Activated CD4-positive, alpha-beta T cell treated with anti-CD3 and anti-CD28 coated beads, Interleukin-2, amount 50 U/mL, for 4 hours (primary cell): ENCODE measurements at regions not wholly inside any gene's neighbourhood (a gene's known extent, or its start where the extent isn't known, plus 50 kb on each side); places are given as distances from the start of the nearest gene placed in this dataset.
"Not testable (repeated sequence)": the region's sequence is repeated elsewhere in the genome, so short reads cannot be mapped to it uniquely, and the experiment has no call there.

Source experiments
- DNase-seq, 2 experiments: peaks; one replicate each; pipeline ENCODE4 v3.0.0-alpha.2; 2020

DNA sequence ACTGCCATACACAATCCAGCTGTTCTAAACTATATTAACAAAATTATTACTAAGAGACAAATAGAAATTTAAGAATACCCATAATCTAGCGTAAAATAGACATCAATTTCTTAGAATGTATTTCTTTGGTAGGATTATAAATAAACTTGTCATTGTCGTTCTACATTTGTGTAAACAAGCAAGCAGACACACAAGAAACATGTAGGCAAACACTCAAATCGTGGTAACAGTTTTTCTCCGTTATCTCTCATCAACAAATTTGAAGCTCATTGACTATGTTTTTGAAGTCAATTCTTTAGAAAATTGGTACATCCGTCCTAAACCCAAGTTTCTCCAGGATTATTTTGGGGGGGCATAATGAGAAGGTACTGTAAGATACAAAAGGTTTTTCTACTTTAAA lies 832.2 kb downstream of the DTWD2 start:
- DNase-seq, result no peak

DNA sequence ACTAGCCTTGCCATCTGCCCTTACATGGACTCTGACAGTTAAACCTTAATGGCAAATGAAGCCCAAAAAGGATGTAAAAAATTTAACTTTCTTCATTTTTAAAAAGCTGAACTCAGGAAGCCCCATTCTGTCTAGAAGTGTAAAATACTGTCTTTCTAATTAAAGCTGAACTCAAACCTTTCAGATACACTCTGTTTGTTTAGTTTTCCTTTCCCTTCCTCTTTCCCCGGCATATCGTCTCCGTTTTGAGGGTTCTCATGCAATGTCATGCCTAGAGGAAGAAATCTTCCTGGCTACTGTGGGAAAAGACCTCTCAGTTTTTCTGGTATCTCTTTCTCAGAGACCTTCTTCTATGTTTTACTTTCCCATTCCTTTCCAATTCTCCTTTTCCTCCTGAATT lies 841.5 kb downstream of the DTWD2 start:
- DNase-seq, result no peak

DNA sequence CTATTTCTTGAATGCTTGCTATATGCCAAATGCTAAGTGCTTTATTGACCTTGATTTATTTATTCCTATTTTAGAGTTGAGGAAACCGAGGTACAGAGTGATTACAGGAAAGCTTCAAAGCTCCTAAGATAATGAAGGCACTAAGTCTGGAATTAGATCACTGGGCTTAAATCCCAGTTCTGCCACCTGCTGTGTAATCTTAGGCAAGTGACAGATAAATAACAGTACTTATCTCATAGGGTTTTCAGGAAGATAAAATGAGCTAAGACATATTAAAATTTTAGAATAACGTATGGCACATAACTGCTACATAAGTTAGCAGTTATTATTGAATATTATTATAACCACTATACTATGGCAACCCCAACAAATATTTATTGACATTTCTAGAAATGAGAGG lies 843.8 kb downstream of the DTWD2 start:
- no peak for DNase-seq

DNA sequence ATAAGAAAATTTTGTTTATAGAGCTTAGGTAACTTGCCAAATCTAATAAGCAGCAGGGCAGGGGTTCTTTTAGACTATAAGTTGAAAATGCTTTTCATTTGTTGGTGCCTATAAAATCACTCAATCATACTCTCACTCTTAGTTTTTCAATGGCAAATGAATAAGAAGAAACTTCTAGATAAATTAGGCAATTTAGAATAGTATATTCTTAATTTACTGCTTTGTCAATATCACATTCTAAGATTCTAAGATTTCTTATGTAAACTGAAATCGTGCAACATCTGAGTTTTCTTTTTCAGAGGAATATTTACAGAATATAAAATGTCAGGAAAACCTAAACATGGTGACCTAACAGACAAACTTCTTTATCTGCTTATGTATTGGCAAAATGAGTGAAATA lies 849.0 kb downstream of the DTWD2 start:
- DNase-seq, result no peak

DNA sequence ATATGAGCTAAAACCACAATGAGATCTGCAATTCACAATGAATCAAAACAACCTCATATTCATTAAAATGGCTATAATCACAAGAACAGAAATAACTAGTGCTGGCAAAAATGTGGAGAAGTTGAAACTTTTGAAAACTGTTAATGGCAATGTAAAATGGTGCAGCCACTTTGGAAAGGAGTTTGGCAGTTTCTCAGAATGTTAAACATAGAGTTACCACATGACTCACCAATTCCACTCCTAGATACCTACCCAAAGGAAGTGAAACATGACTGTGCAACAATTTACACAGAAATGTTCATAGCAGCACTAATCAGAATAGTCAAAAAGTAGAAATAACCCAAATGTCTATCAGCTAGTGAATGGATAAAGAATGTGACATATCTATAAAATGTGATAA lies 862.2 kb downstream of the DTWD2 start:
- no peak for DNase-seq

DNA sequence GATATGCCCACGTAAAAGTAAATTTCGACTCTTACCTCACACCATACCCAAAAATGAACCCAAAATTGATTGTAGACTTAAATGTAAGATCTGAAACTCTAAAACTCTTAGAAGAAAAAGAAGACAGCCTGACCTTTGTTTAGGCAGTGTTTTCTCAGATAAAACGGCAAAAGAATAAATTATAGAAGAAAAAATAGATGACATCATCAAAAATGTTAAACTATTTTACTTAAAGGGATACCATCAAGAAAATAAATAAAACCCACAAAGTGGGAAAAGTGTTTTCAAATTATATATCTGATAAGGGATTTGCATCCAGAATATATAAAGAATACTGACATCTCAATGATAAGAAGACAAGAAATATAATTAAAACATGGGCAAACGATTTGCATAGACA lies 862.7 kb downstream of the DTWD2 start:
- DNase-seq, result no peak

DNA sequence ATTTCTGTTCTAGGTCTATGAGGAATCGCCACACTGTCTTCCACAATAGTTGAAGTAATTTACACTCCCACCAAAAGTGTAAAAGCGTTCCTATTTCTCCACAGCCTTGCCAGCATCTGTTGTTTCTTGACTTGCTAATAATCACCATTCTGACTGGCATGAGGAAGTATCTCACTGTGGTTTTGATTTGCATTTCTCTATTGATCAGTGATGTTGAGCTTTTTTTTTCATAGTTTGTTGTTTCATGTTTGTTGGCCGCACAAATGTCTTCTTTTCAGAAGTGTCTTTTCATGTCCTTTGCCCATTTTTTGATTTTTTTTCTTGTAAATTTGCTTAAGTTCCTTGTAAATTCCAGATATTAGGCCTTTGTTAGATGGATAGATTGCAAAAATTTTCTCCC lies 867.1 kb downstream of the DTWD2 start:
- DNase-seq, result no peak

DNA sequence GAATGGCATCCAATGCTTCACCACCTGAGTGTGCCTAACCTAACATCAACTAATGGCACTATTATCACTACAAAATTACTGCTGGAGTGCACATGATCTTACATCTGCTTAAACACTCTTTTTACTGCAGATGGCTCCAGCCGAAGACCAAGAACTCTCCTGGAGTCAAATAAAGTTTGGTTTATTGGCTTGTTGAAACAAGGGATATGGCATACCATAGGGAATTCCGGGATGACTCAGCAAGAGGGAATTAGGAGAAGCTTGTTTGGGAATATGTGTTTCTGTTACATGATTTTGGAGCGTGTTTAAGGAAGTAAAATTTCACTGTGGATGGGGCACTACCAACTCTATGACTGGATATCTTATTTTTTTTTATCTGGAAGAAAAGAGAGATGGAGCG lies 872.6 kb downstream of the DTWD2 start:
- DNase-seq, result no peak

DNA sequence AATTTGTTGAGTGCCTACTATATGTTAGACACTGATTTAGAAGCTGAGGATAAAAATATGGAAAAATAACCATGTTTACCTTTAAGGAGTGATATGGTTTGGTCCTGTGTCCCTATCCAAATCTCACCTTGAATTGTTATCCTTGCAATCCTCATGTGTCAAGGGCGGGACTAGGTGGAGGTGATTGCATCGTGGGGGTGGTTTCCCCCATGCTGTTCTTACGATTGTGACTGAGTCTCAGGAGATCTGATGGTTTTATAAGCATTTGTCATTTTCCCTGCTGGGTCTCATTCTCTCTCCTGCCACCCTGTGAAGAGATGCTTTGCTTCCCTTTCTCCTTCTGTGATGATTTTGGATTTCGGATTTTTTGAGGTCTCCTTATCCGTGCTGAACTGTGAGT lies 876.4 kb downstream of the DTWD2 start:
- no peak for DNase-seq

DNA sequence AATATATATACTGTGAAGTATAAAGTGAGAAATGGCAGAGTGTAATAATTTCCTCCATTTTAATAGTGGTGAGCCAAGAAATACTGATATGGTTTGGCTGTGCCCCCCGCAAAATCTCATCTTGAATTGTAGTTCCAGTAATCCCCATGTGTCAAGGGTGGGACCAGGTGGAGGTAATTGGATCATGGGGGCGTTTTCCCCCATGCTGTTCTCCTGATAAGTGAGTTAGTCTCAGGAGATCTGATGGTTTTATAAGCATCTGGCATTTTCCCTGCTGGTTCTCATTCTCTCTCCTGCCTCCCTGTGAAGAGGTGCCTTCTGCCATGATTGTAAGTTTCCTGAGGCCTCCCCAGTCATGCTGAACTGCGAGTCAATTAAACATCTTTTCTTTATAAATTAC lies 881.1 kb downstream of the DTWD2 start:
- not testable (repeated sequence) for DNase-seq

DNA sequence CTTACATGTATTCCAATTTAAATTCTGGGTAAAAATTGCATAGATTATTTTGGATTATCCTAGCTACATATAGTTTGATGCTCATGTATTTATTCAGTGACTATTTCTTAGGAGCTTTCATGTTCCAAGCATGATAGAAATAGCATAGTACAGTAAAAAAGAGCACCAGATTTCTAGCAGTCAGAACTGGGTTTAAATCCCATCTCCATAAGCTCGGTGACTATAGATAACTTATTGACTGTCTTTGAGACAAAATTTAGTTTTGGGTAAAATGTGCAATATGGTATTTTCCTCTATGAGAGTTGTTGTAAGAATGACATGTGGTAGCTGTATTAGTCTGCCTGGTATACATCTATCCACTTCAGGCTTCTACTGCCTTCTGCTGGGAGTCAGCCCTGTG lies 889.6 kb downstream of the DTWD2 start:
- no peak for DNase-seq

DNA sequence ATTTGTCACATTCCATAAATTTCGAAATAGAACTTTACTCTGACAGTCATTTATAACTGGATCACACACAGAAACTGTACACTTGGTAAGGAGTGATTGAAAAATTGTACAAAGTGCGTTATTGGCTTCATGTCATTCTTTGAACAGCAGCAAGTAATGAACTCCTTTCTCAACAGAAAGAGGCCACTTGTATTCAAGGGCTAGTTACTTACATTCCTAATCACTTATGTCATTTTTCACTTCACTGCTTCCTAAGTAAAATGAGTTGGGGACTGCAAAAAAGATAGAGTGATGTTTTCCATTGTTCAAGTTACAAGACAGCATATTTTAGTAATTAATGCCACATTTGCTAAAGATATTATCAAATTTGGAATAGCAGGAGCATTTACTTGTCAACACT lies 893.2 kb downstream of the DTWD2 start:
- no peak for DNase-seq

DNA sequence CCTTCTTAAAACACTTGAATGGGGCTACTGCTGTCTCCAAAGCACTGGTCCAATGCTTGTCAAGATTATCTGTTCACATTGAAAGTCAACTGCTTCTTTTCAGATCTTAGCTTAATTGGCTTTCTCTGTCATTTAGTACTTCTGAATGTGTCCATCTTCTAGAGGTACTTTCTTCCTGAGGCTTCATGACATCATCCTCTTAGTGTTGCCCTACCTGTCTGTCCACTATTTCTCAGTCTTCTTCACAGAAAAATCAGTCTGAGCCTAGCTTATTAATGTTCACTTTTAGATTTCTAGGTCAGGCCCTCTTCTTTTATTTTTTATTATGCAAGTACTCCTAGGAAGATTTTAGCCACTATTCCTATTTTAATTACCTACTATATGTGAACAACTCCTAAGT lies 899.9 kb downstream of the DTWD2 start:
- no peak for DNase-seq

DNA sequence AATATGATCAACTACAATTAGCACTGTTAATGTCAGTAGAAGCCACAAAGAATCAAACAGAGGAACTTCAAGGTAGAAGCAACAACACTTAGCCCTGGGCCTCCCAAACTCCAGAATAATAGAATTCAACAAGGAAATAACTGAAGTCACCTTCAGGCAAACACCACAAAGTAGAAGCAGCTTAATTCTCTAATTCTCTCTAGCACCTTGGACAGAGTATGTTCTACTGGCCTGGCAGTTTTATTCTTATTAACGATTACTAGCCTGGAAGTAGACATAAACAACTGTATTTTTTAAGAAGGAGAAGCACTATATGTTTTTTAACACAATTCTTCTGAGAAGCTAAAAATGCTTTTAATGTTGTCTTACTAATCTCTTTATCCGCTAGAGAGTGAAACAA lies 911.9 kb downstream of the DTWD2 start:
- DNase-seq, result no peak

DNA sequence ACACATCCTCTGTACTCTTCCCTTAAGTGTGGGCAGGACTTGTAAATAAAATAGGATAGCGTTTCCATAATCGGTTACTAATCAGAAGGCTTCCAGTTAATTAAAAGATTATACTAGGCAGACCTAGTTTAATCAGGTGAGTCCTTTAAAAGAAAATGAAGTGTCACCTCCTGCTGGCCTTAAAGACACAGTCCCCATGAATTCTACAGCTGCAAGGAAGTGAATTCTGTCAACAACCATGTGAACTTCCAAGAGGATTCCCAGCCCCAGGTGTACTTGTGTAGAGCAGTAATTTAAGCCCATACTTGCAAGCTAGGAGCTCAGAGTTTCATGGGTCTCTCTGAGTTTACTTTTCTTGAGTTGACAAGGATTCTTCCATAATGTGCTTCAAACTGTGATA lies 918.3 kb downstream of the DTWD2 start:
- DNase-seq, result no peak

DNA sequence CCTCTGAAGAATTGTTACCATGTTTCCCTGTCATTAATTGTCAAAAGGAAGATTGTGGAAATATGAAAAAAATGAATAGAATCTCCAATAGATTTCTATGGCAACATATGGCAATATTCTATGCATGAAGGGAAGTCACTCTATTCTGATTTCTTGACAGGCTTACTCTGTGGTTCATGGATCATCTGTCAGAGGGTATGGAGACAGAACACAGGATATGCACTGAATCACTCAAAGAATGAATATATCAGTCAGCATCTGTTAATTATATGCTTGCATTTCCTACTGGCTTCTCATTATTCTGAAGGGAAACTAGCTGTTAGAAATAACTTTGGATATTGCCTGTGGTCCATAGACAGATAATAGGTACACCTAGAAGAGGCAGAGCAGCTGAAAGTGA lies 918.9 kb downstream of the DTWD2 start:
- no peak for DNase-seq

DNA sequence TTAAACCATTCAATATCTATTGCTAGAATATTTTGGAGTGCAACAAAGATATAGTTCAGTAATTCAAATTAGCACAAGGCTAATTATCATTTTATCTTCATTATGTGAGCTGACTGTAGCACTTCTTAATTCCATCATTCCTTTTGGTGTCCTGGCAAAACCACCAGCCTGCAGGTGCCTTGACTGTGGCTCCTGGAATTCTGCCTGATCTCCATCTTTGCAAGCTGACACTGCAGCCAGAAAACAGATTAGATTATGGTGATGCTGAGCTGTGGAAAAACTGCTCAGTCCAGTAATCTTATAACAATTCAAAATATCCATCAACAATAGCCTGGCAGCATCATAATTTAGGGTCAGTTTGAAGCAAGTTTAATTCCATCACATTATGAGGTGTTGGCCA lies 919.5 kb downstream of the DTWD2 start:
- no peak for DNase-seq

DNA sequence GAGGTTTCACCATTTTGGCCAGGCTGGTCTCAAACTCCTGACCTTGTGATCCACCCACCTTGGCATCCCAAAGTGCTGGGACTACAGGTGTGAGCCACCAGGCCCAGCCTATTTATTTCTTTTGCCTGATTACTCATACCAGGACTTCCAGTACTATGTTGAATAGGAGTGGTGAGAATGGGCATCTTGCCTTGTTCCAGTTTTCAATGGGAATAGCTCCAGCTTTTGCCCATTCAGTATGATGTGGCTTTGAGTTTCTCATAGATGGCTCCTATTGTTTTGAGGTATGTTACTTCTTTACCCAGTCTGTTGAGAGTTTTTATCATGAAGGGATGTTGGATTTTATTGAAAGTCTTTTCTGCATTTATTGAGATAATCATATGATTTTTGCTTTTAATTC lies 924.5 kb downstream of the DTWD2 start:
- not testable (repeated sequence) for DNase-seq

DNA sequence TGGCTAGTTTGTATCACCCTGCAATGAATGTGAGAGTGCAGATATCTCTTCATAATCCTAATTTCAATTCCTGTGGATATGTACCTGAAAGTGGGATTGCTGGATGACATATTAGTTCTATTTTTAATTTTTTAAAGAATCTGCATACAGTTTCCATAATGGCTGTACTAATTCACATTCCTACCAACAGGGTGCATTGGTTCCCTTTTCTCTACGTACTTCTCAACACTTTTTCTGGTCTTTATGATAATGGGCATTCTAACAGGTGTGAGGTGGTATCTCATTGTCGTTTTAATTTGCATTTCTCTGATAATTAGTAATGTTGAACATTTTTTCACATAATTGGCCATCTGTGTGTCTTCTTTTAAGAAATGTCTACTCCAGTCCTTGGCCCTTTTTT lies 927.5 kb downstream of the DTWD2 start:
- no peak for DNase-seq

DNA sequence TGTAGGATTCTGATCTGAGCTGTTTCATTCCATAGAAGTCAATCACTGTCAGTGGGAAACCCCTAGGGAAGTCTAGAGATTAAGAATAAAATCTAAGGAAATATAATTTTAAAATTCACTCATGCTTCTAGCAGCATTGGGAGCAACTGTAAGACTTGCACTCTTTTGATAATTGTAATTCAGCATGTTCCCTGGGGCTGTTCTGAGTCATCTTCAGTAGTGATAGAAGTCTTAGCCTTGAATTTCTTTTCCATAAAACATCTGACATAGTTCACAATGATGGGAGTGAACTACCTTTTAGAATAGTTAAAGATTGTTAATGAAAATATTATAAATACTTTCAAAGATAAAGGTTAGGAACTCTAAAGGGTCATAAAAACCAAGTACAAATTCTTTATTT lies 935.8 kb downstream of the DTWD2 start:
- DNase-seq, result no peak

DNA sequence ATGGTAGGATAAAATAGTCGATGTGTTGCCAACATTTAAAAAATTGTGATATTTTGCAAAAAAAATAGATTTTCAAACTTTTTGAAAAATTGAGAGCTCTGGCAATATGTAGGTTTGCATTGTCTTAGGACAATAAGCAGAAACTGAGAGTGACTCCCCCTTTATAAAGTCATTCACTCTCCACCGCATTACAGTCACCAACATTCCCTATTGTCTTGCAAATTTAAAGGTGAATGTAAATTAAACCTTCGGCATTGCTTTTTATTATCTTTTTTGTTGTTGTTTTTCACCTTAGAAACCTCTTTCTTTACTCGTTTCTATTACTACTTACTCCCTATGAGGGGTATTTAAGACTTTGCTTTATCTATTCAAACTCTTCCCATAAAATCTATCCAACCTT lies 944.2 kb downstream of the DTWD2 start:
- no peak for DNase-seq

DNA sequence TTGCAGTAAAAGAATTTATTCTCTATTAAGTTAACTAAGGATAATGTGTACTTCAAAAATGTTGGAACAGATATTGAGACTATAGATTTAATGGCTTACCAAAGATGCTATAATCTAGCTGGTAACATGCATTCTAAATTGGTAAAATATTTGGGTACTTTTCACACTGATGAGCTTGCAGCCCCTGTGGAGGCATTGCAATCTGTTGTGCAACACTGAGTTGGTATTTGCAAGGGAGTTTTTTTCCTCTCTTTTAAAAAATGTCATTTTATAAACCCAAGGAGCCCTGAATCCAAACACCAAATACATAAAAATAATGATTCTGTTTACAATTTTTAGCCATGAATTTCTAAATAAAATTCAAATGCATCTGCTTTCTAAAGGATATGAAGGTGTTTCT lies 944.8 kb downstream of the DTWD2 start:
- DNase-seq, result no peak

DNA sequence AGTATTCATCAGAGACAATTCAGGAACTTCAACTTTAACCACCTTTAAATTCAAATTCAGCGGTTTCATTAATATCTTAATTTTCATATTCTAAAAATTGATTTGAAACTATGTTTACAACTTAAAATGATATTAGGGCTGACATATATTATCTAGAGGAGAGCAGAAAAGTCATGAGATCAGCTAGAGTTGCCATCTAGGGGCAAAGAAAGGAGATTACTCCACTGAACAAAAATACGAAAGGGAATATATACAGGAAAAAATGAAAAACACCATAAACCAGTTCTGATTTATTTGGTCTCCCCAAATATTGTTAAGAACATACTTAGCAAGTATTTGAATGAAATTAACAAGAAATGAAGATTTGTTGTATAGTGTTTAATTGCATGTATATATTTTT lies 946.3 kb downstream of the DTWD2 start:
- no peak for DNase-seq

DNA sequence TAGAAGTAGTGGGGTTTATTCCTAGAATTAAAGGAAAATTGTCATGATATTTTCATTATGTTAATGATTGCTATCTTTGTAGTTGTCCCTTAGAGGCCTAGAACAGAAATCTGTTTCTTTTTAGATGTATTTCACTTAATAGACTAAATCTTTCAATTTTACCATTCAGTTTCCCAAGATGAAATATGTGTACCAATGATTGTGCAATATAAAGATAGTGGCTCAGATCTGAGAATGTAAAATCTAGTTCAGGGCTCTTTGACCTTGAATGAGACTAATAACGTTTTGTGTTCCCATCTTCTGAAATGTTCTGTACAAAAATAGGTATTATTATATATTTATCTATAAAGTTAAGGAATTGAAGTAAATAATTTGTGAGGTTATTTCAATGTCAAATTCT lies 947.9 kb downstream of the DTWD2 start:
- DNase-seq, result no peak

DNA sequence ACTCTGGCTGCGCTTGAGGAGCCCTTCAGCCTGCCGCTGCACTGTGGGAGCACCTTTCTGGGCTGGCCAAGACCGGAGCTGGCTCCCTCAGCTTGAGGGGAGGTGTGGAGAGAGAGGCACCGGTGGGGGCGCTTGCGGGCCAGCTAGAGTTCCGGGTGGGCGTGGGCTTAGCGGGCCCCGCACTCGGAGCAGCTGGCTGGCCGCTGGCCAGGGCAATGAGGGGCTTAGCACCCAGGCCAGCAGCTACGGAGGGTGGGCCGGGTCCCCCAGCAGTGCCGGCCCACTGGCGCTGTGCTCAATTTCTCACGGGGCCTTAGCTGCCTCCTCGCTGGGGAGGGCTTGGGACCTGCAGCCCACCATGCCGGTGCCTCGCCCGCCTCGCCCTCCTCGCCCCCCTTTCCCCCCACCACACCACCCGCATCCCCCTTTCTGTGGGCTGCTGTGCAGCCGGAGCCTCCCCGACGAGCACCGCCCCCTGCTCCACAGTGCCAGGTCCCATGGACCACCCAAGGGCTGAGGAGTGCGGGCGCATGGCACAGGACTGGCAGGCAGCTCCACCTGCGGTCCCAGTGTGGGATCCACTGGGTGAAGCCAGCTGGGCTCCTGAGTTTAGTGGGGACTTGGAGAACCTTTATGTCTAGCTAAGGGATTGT lies 954.5 kb downstream of the DTWD2 start:
- DNase-seq, result no peak

DNA sequence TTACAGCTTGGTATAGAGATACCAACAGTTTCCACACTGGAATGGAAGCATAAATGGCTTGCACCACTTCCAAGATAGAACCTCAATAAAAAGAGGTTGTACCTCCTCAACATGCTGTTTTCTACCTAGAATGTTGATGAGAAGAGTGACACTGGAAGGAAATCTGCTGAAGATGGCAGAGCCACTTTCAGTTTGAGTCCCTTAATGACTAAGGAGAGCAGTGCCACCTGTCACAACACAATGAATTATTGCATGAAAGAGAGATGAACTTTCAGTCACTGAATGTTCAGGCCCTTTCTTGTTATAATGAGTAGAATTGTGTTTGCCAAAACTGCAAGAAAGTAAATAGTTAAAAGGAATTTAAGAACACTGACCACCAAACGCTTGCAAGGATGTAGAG lies 958.5 kb downstream of the DTWD2 start:
- no peak for DNase-seq
